GM04504 (cell line): ENCODE measurements at regions not wholly inside any gene's neighbourhood (a gene's known extent, or its start where the extent isn't known, plus 50 kb on each side); places are given as distances from the start of the nearest gene placed in this dataset.
"Not testable (repeated sequence)": the region's sequence is repeated elsewhere in the genome, so short reads cannot be mapped to it uniquely, and the experiment has no call there.

ENCODE experiments used
- DNase-seq: peaks from one replicate; pipeline ENCODE4 v3.0.0-alpha.2; 2012; ENCODE audit warnings: low read depth

GRCh38 chr2:182477774-182478173 lies 50.9 kb upstream of the PDE1A start:
- no peak for DNase-seq

DNA sequence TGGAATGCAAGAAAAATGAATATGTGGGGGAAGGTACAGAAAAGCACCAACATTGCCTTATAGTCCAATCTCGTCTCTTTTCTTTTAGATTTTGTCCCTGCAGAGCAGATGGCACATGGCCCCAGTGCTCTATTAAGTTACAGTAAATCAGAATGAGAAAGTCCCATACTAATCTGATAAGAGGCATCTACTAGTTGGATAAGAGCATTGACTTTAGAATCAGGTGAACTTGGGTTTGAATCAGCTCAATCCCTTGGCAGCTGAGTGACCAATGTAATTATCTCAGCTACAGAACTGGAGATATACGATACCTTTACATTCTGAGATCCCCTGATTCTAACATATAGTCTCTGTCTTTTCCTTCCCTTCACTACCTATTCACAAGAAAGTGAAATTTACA lies 54.8 kb upstream of the PDE1A start:
- no peak for DNase-seq

DNA sequence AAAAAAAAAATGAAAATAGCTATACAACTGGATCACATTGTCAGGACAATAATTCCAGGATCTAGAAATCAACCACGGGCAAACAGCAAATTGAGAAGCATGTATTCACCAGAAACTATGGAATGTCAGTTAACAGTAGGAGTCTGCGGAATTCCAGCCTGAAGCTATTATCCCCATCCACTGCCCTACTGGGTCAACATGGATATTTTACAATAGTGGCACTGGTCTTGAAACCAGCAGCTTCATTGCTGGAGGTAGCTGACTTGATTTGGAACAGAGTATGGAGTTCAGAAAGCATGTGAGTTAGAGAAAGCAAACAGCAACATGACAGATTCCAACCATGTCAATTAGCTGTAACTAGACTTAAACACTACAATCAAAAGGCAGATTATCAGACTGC lies 55.7 kb upstream of the PDE1A start:
- DNase-seq: no peak

- no peak for DNase-seq
Measured at GRCh38 chr2:182496596-182496995, 69.8 kb upstream of the PDE1A start.

GRCh38 chr2:182499706-182500470 lies 73.1 kb upstream of the PDE1A start:
- DNase-seq: no peak

- DNase-seq: no peak
Measured at GRCh38 chr2:182503886-182504285, 77.0 kb upstream of the PDE1A start.

DNA sequence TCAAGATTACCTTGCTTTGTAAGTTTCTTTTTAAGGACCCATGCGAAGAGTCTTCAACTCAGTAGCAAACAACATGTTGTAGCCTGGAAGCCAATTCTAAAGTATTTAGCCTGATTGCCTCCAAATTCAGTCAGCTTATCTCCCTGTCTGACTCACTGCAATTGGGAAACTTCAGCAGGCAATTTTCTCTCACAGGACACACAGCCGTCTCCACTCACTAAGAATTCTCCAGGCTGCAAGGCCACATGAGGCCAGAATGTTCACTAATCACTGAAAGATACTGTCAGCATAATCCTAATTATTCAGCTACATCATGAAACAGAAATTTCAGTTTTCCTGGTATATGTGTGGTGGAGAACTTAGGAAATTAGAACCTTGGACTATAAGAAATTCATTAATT lies 78.1 kb upstream of the PDE1A start:
- no peak for DNase-seq

- DNase-seq: no peak
Measured at GRCh38 chr2:182506606-182507005, 79.8 kb upstream of the PDE1A start.

DNA sequence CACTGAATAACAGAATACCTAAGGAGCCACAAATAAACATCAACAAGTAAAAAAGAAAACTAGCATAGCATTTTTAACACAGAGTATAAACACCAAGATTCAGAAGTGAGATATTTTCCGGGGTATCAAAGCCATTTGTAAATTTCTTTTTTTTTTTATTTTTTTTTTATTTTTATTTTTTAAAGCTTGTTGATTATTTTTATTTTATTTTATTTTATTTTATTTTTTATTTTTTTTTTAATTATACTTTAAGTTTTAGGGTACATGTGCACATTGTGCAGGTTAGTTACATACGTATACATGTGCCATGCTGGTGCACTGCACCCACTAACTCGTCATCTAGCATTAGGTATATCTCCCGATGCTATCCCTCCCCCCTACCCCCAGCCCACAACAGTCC lies 81.7 kb upstream of the PDE1A start:
- DNase-seq: not testable (repeated sequence)

- no peak for DNase-seq
Measured at GRCh38 chr2:182509216-182509615, 82.4 kb upstream of the PDE1A start.

GRCh38 chr2:182521453-182522404 lies 94.9 kb upstream of the PDE1A start:
- no peak for DNase-seq

- DNase-seq: peak; percentile 42
Measured at GRCh38 chr2:182522405-182522896, 95.6 kb upstream of the PDE1A start.

GRCh38 chr2:182522972-182523473 lies 96.2 kb upstream of the PDE1A start:
- no peak for DNase-seq

DNA sequence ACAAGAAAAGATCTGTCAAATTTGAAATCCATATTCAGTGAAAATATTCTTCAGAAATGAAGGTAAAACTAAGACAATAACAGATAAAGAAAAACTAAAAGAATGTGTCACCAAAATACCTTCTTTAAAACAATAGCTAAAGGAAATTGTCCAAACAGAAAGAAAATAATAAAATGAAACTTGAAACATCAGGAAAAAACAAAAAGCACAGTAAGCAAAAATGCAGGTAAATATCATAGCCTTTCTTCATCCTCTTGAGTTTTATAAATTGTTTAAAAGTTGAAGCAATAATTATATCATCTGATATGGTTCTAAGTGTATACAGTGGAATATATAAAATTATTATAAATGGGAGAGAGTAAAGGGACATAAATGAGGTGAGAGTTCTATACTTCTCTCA lies 103.8 kb upstream of the PDE1A start:
- DNase-seq: no peak

DNA sequence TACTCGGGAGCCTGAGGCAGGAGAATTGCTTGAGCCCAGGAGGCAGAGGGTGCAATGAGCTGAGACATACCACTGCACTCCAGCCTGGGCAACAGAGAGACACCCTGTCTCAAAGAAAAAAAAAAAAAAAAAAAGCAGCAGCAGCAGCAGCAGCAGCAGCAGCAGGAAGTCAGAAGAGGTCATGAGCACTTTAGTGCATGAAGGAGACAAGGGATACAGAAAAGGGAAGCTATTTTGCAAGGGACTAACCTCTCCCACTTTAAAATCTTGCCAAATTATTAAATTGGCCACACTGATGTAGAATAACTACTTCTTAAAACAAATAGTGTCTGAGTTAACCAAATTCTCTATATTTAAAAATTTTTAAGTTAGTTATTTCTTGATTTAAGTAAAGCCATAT lies 113.4 kb upstream of the PDE1A start:
- DNase-seq: no peak

DNA sequence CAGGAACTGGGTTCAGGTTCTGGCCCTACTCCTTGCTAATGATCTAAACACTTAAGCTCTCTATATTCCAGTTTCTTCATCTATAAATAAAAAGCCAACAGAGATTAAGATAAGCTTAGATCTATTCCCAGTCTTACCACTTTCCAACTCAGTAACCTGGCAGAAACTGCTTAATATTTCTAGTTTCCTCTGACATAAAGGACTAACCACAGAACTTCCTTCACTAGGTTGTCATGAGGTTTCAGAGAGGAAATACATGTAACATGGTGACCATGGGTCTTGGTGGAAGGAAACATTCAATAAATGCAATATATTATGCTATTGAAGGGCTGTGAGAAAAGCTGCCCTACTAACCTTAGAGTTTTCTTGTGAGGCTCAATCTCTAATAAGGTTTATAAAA lies 114.4 kb upstream of the PDE1A start:
- no peak for DNase-seq

- DNase-seq: no peak
Measured at GRCh38 chr2:182542501-182543258, 115.8 kb upstream of the PDE1A start.

DNA sequence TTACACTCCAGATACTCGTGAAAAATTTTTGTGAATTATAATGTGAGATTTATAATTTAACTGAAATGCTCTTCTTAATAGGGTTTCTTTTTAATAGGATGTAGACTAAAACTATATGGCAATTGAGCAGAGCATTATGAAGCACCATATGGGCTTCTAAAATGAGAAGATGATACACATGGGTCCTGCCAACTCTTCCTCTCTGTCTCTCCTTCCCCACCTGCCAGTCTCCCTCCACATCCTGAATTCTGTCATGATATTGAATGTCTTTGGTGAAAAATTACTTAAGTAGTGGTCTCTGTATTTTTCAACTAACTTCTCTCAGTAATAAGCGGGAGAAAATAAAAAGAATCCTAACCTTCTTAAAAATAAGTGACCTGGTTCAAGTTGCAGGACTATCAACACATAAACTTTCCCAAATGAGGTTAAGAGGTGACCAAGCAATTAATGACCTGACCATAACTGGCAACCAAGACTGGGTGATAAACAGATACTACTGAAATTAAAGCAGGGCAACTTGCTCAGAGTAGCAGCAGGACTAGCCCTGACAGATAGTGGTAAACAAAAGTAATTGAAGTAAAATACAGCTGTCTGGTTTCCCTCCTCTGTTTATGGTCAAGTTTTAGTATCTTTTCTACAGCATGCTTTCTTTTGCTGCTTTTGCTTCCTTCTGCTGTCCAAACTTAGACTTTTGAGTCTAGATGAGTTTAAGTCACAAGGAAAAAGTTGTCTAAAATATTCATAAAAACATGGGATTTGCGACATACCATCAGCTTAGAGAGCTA lies 117.1 kb upstream of the PDE1A start:
- DNase-seq: no peak

DNA sequence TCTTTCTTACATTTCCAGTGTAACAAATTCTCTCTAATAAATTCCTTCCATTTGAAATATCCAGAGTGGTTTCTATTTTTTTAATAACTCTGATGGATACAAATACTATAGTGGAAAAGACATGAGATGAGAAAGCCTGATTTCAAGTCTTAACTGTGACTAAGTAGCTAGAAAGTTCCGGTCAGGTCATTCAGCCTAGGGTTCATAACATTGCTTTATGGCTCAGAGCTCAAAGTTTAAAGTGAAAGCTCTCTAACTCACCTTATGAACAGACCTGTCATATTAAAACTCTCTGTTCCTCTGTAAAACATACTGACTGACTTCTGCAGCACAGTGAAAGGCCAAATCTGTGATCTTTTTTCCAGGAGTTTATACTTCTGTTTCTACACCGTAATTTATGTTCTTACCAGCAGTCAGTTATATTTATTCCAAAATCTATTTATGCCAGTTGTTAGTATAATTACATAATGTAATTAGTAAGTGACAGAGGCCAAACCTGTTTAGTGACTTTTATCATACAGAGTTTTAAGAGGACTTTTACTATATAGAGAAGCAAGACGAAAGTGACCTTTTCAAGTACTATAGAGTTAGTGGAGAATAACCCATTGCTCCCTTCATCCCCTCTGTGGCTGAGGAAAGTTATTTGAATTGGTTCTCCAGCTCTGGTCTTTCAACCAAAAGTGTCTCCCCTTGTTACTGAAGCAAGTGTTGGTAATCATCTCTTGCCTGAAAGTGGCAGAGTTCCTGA lies 118.8 kb upstream of the PDE1A start:
- DNase-seq: no peak
